ENCODE measurements at regions not wholly inside any gene's neighbourhood (a gene's known extent, or its start where the extent isn't known, plus 50 kb on each side); places are given as distances from the start of the nearest gene placed in this dataset.
"Not testable (repeated sequence)": the region's sequence is repeated elsewhere in the genome, so short reads cannot be mapped to it uniquely, and the experiment has no call there.

GRCh38 chr5:128735656-128736055 lies 197.6 kb upstream of the FBN2 start:
- H3K4me1 Mint-ChIP-seq; H3K4me1 ChIP-seq (ENCODE audit: control insufficient read depth in 1 of 2, insufficient read depth in 2 of 2, low read length in 2 of 2); H3K79me2 ChIP-seq (ENCODE audit: insufficient read depth, low read length); DNase-seq; H3K9ac ChIP-seq (ENCODE audit: insufficient read depth, low read length, poor library complexity, severe bottlenecking); H3K27me3 ChIP-seq (ENCODE audit: control insufficient read depth in 2 of 2, insufficient read depth in 2 of 2, low read length in 2 of 2); H2AFZ ChIP-seq (ENCODE audit: insufficient read depth, low read depth, low read length, poor library complexity, severe bottlenecking); H3K4me3 ChIP-seq (replicated peaks in 1 of 3; ENCODE audit: low read depth in 2 of 3, low read length in 3 of 3); H3K4me2 ChIP-seq (replicated peaks; ENCODE audit: extremely low read depth, low read length, poor library complexity, severe bottlenecking); H3K27ac ChIP-seq (ENCODE audit: low read depth in 1 of 2, low read length in 2 of 2); H3K36me3 Mint-ChIP-seq; H4K20me1 ChIP-seq (ENCODE audit: insufficient read depth, low read length); H3K9me3 Mint-ChIP-seq; H3K27ac Mint-ChIP-seq; H3K4me3 Mint-ChIP-seq; H3K36me3 ChIP-seq (replicated peaks in 1 of 2; ENCODE audit: control insufficient read depth in 1 of 2, insufficient read depth in 2 of 2, low read length in 2 of 2); H3K27me3 Mint-ChIP-seq (ENCODE audit: low read depth in 3 of 3); intact Hi-C loops (cut with micrococcal nuclease): not testable (repeated sequence)
- 80% methylated on average over 1 of the region's 4 CpGs for WGBS (ENCODE audit: insufficient coverage)
- H3K9me3 ChIP-seq (replicated peaks in 1 of 2; ENCODE audit: control insufficient read depth in 1 of 2, insufficient read depth in 1 of 2, low read length in 2 of 2): peaks cover 4 to 11% of the 10 kb centered on the region in 2 donors

DNA sequence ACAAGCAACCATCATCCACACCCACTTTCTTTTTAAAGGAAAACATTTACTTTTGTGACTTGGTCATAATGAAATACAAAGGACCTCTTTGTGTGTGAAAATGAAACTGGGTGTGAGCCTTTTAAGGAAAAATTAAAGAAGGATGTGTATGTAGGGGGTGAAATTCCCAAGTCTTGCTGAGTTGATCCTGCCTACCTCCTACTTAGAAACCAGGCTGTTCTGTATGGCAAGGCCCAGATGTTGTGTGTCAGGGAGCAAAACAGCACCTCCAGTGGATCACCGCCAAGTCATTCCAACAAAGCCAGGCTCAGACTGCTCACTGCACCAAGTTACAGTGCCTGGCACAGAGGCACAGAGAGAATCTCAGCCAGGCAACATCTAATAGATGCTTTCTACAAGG lies 198.5 kb upstream of the FBN2 start:
- no peaks in the 10 kb centered on the region for H3K27me3 ChIP-seq (ENCODE audit: control insufficient read depth in 2 of 2, insufficient read depth in 2 of 2, low read length in 2 of 2)
- H3K36me3 ChIP-seq (replicated peaks in 1 of 2; ENCODE audit: control insufficient read depth in 1 of 2, insufficient read depth in 2 of 2, low read length in 2 of 2): no peaks in the 10 kb centered on the region
- Mint-ChIP-seq H3K27ac (no peak overlapping the region), H3K4me1 (no peaks in the 10 kb centered on the region), H3K4me3 (no peak overlapping the region), H3K27me3 (ENCODE audit: low read depth in 3 of 3) (peaks cover 0 to 2% (median 0%) of the 10 kb centered on the region in 3 donors), H3K9me3 (peaks cover 0 to 6% (median 2%) of the 10 kb centered on the region in 7 donors), H3K36me3 (no peaks in the 10 kb centered on the region)
- no peaks in the 10 kb centered on the region for H3K79me2 ChIP-seq (ENCODE audit: insufficient read depth, low read length)
- no peaks in the 10 kb centered on the region for H3K4me1 ChIP-seq (ENCODE audit: control insufficient read depth in 1 of 2, insufficient read depth in 2 of 2, low read length in 2 of 2)
- H3K9me3 ChIP-seq (replicated peaks in 1 of 2; ENCODE audit: control insufficient read depth in 1 of 2, insufficient read depth in 1 of 2, low read length in 2 of 2): peaks cover 4 to 11% of the 10 kb centered on the region in 2 donors
- H4K20me1 ChIP-seq (ENCODE audit: insufficient read depth, low read length): no peaks in the 10 kb centered on the region
- DNase-seq: no peak
- intact Hi-C loops (cut with micrococcal nuclease): no loop called here
- H3K4me3 ChIP-seq (replicated peaks in 1 of 3; ENCODE audit: low read depth in 2 of 3, low read length in 3 of 3): no peak overlapping the region
- H3K4me2 ChIP-seq (replicated peaks; ENCODE audit: extremely low read depth, low read length, poor library complexity, severe bottlenecking): no peak overlapping the region
- no peak overlapping the region for H3K27ac ChIP-seq (ENCODE audit: low read depth in 1 of 2, low read length in 2 of 2)
- H2AFZ ChIP-seq (ENCODE audit: insufficient read depth, low read depth, low read length, poor library complexity, severe bottlenecking): no peak overlapping the region
- TF ChIP-seq CTCF (IDR thresholded peaks at IDR 0.05): no peak
- WGBS (ENCODE audit: insufficient coverage): no CpG with 5 or more reads among the region's 1 CpG
- H3K9ac ChIP-seq (ENCODE audit: insufficient read depth, low read length, poor library complexity, severe bottlenecking): no peak overlapping the region
